Fibroblast of lung (primary cell): ENCODE measurements at regions not wholly inside any gene's neighbourhood (a gene's known extent, or its start where the extent isn't known, plus 50 kb on each side); places are given as distances from the start of the nearest gene placed in this dataset.

Experiments used
- CTCF ChIP-seq, 2 donors: IDR thresholded peaks in 1 of 2; conservative IDR thresholded peaks in 1 of 2; 1 replicate in 1 of 2; 2 replicates in 1 of 2; pipeline ENCODE4 v1.5.1; 2011 to 2012; ENCODE audit warnings: low read length in 2 of 2, control low read depth in 1 of 2, inconsistent platforms in 1 of 2, low read depth in 1 of 2, mild to moderate bottlenecking in 1 of 2
- EZH2 ChIP-seq: IDR thresholded peaks from 2 replicates; pipeline ENCODE4 v1.5.1; 2012; ENCODE audit warnings: low read length, control low read depth, mild to moderate bottlenecking; ENCODE audit errors: missing control alignments

- TF ChIP-seq CTCF (conservative IDR thresholded peaks at IDR 0.05 in 1 of 2, IDR thresholded peaks at IDR 0.05 in 1 of 2; ENCODE audit: low read depth in 1 of 2, low read length in 2 of 2): no peak
- TF ChIP-seq EZH2: no peak
Observed at GRCh38 chr1:47630346-47630745, 192.5 kb downstream of the FOXD2 start.
